Amygdala (tissue), 56 donors: ENCODE measurements at regions not wholly inside any gene's neighbourhood (a gene's known extent, or its start where the extent isn't known, plus 50 kb on each side); places are given as distances from the start of the nearest gene placed in this dataset.
"Not testable (repeated sequence)": the region's sequence is repeated elsewhere in the genome, so short reads cannot be mapped to it uniquely, and the experiment has no call there.

ENCODE experiments used
- DNase-seq, 56 donors: peaks; one replicate each; lab custom pipeline; 2025; lab: John Stamatoyannopoulos, UW

DNA sequence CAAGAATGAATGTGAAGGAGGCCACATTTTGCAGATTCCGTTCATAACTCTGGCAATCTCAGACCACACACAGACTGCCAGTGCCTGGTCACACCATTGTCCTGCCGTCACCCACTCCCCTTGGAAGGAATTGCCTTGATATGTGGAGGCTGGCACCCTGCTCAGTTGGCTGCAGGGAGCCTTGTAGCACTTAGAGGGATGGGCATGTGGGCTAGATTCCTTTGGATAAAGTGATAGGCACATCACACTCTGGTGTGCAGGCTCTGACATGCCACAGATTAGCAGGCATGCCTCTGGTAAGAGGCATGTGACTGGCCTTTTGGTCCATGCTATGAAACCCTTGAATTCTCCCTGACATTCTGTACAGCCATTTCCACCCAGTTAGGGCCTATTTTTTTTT, 254.6 kb upstream of the PIK3R1 start:
- no peak for DNase-seq

DNA sequence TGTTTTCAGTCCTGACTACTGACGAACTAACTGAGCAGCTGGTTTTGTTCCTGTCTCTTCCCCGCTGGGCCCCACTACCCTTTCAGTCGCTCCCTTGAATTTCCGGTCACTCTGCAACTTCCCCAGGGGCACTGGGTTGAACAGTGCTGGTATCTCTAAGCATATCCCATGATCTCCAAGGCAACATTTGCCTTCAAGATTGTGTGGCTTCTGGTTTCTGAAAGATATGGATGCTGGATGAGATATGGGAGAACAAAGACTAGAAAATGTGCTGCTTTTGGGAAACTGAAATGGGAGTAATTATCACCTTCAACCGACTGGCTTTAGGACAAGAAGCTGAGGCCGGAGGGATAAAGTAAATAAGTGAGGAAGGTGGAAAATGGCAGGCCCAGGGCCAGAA, 258.2 kb upstream of the PIK3R1 start:
- DNase-seq = peak in 7 of 56 donors; percentile 1 to 31 (median 3)

DNA sequence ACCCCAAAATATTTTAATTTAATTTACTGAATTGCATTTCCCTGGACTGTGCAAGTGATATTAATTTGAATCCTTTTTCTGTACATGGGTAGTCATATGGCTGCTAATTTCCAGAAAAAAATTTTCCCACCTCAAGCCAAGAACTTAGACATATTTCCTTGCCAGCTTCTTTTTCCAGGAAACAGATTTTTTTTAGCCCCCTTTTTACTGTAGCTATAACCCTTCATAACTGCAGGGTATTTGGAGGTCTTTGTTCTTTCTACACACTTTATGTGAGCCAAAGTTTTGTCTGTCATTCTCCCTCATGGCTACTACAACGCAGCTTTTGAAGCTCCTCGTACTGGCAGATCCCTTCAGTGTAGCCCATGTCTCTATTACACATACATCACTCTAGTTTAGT, 261.2 kb upstream of the PIK3R1 start:
- no peak for DNase-seq

DNA sequence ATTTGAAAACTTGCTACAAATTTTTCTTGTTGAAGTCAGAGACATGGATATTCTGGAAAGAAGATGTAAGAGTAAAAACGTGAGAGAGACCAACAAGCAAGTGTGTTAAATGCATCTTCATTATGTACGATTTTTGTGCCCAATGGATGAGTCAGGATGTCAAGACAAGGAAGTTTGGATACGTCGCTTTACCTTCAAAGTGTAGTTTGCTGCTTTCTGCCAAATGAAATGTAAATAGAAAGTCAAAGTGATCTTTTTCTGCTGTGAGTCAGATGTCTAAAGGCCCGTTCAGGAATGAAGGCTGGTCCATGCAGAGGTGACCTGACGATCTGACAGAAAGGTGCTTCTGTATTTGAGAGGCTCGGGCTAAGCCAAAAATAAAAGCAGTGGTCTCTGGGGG, 273.1 kb upstream of the PIK3R1 start:
- no peak for DNase-seq

DNA sequence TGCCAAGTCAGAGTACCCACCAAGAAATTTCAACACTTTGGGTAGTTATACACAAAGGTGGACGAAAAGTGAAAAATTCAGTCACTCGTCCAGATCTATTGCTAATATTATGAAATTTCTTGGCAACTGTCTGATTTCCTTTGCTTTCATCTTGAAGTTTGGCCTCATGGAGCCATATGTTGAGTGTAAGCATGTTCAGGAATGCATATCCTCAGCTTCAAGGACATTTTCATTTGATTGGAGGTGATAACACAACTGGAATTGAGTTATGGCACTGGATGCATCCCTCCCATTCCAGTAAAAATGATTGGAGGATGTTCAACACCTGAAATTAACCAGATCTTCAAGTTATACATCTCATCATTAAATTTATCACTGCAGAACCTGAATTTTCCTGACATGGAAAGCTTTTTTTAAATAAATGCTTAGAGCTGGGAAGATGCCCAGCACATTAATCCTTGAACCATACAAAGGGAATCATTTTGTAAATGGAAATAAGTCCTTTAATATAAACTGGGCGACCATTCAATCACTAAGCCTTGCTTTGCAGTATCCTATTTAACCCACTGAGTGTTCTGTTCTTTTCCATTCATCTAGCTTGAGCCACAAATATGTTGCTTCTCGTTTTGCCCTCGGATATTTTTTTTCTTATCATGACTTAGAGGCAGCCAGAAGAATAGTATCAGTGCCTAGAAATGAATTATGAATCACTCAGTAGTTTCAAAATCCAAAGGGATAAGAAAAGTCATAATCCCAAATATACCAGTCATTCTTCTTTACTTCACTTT, 273.7 kb upstream of the PIK3R1 start:
- DNase-seq = no peak

DNA sequence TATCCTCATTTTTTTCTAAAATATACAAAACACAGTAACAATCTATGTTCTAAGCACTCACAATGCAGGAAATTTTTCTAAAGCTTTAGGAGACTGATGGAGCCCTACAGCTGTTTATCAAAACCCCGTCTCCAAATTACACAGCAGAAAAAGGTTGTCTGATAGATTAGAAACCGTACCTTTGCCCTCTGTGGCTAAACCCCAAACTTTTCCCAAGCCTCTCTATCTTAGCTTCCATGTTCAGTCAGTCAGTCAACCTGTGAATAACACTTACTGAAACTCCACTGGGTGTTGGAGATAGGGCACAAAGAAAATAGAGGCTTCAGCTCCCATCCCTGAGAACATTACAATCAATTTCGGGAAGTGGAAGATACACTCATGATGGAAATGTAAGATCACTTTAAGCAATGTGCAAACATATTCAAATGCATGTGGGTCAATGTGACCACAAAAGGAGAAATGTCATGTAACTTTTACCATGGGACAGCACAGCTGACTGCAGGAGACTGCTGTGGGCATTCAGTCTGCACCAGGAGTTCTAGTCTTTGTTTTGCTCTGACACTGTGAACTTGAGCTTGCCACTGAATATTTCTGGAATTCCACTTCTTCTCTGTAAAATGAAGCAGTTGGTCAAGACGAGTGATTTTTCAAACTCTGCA, 279.5 kb upstream of the PIK3R1 start:
- no peak for DNase-seq

DNA sequence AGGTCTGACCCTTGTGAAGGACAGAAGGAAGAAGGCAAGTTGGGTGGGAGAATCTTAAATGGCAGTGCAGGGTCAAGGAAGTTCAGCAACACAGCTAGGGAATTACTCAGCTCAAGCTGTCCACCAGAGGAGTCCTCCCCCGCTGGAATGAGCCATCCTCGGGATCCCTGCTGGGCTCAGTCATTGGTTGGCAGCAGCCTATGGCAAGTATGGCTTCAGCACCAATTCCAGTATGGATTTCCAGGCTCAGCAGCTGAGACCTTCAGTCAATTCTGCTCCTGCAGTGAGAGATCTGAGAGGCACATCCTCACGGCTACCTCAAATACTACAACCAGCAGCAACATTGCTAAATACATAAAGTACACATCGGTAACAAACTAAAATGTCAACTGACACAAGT, 280.6 kb upstream of the PIK3R1 start:
- no peak for DNase-seq

DNA sequence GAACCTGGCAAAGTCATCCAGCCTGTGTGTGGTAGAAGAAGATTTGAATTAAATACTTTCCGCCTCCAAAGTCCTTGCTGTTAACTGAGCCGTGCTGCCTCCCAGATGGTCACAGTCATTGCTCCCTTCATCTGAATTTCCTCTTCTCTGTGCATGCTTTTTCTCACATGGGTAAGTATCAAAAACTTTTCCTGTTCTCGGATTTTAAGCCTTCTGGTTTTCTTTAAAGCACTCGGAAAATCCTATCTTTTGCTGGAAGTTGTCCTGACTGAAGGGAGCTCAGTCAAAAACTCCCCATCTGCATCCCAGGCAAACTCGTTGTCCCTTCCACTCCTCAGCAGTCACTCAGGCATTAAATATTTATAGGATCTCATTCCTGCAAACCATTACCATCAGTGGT, 290.0 kb upstream of the PIK3R1 start:
- no peak for DNase-seq

DNA sequence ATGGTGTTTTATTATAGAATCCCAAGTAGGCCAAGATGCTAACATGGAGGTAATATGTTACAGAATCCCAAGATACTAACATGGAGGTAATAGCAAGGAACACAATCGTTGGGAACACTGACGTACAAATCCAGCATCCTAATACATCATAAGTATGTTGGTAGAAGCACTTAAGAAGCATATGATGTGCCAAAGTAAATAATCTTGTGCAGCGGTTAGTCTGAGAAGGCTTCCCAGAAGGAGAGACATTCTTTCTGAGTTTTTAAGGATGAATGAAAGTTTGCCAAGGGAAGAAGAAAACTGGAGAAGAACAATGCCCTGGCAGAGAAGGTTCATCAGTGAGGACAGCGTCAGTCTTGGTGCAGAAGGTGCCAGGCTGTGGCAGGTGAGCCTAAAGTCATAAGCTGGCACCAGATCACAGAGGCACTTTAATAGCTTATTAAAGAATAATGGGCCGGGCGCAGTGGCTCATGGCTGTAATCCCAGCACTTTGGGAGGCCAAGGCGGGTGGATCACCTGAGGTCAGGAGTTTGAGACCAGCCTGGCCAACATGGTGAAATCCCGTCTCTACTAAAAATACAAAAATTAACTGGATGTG, 294.5 kb upstream of the PIK3R1 start:
- DNase-seq = no peak

DNA sequence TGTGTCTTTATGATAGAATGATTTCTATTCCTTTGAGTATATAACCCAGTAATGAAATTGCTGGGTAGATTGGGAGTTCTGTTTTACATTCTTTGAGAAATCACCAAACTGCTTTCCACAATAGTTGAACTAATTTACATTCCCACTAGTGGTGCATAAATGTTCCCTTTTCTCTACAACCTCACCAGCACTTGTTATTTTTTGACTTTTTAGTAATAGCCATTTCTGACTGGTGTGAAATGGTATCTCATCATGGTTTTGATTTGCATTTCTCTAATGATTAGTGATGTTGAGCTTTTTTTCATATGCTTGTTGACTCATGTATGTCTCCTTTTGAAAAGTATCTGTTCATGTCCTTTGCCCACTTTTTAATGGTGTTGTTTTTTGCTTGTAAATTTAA, 296.0 kb upstream of the PIK3R1 start:
- DNase-seq = not testable (repeated sequence)

DNA sequence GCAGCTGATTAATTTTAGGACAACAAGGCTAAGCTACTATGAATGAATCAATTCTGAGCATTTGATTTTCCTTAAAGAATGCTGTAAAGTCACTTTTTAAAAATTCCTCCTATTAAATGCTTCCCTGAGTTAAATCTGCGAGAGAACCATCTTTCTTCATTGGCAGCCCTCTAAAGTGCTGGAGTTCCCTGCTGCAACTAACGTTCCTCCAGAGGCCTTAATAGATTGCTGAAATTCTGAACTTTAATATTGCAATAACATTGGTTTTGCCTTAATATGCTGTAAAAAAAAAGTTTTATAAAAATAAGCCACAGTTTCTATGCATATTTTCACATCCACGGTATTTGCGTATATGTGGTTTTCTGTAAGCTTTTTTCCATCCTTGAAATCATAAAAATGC, 298.0 kb upstream of the PIK3R1 start:
- DNase-seq = no peak

DNA sequence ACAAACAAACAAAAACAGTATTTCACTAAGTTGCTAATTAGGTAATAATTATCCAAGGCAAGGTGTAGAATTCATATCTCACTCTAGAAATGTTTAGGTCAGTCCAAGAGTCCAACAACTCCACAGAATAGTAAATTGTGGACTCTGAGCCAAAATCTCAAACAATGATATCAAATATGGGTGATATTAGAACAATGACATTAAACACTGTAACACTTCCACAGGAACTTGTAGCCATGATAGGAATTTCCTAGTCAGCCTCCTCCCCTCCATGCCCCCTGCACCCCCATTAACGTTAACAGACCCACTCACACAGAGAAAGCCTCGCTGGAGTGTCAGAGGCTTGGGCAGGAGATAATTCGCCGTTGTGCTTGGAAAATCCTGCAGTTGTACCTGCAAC, 305.0 kb upstream of the PIK3R1 start:
- DNase-seq = no peak

DNA sequence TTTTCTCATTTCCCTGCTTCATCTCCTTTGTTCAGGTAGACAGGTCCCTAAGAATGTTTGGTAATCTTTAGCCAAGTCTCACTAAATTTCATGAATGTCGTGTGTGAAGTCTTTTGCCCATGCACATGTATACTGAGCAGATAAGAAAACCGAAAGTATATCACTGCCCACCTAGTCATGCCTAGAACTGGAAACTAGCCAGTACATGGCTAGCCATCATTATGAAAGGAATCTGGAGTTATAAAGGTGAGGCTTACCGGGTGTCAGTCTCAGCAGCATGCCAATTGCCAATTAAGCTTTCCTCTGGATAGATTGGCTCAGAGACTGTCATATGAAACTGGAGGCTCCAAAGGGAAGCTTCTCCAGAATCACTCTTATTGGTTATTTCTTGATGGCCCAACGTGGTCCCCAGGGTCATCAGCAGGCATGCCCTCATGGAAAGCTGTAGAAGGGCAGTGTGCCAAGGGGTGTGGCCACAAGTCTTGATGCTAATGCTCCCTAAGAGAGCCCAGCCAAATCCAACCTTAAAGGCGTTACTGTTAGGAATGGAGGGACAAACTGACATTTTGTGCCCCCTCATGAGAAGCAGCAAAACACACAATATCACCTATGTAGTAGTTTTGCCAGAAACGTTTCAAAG, 307.3 kb upstream of the PIK3R1 start:
- no peak for DNase-seq

DNA sequence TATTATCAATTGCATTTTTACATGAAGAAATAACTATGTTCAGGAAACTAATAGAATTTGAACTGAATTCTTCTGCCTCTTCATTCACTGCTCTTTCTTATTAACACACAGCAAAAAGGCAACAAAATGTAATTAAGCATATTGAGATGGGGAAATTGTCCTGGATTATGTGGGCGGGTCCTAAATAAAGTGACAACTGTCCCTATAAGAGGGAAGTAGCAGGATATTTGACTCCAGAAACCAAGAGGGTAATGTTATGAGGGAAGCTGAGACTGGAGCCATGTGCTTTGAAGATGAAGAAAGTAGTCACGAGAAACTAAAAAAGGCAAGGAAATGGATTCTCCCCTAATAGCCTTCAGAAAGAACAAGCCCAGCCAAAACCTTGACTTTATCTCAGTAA, 311.2 kb upstream of the PIK3R1 start:
- no peak for DNase-seq

DNA sequence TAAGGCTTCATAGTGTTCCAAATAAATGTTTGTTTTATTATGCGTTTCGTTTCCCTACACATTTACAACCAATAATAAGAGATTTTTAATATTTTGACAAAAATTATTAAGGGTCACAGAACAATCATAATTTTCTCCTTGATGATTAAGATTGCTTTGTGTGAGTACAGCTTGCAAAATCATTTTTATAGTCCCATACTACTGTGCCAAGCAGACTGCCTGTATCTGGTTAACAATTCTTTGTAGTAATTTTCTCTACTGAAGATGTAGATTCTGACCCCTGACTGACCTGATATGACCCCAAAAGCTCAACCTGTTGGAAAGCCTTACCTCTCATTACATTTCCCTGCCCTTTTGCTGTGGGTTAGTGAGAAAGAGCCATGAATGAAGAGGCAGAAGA, 311.9 kb upstream of the PIK3R1 start:
- no peak for DNase-seq

DNA sequence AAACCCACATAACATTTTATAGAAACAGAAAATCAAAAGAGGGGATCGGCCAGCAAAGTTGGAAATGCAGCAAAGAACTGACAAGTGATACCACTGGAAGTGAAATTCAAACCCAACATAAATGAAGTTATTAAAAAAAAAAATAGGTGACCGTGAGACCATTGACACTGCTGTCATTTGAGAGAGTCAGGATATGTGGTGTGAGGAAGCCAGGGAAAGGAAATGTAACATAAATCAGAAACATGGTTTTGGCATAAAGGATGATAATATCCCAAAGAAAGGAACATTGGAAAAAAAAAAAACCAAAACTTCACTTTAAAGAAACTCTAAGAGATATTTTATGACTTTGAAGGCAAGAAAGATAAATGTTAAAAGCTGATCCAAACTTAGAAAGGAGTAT, 312.4 kb upstream of the PIK3R1 start:
- DNase-seq = no peak

DNA sequence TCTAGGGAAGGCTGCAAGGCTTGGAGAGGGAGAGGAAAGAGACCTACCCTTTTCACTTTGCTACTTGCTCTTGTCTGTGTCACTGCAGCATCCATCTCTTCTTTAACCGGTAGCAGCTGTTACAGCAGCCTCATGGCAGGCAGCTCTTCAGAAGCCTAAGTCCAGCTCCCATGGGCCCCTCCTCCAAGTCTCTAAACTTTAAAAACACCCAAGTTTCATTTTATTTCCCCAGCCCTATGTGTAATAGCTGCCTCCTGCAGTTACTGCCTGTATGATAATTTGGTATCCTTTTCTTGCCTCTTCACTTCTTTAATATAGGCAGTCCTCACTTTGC, 313.1 kb upstream of the PIK3R1 start:
- DNase-seq = no peak

DNA sequence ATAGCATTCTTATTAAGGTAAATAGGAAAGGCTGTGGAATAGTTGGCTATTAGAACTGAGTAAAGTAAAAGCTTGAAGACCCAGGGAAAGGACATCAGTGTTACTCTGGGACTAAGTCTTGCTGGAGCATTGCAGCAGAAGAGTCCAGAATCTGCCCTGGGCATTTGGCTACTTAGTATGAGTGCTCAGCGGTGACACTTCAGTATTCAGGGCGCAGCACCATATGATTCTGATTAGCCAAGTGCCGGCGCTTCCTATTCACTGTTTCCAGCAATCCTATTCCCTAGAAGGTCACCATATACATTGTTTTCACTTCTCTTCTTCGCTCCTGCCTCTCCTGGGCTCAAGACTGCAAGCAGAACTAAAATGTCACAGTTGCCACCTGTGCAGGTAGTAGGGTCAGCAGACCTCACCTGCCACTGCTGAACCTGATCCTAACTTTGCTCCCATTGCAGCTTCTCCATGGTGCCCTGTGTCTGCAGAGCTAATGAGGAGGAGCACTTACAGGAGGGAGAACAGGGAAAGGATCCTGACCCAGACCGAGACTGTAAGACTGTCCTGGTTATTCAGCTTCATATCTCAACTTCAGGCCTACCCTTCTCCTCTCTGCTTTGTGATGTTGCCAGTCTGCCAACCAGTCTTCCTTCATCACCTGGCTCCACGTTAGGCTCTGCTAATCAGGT, 313.6 kb upstream of the PIK3R1 start:
- no peak for DNase-seq

DNA sequence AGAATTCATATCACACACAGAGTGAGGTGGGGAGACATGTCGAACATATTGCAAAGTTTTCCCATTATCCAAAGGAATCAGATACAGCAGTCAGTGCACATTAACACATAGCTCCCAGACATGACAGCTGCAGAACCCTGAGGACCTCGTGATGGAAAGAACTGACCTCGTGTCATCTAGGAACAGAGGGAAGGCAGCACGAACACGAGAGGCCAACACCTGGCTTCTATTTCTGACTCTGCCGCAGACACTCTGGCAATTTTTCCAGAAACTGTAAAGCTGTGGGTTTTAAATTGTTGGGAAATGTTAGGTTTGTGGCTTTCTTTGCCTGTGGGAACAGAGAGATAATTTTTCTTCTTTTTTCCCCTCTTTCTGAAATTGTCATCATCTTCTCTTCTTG, 315.0 kb upstream of the PIK3R1 start:
- DNase-seq = no peak

DNA sequence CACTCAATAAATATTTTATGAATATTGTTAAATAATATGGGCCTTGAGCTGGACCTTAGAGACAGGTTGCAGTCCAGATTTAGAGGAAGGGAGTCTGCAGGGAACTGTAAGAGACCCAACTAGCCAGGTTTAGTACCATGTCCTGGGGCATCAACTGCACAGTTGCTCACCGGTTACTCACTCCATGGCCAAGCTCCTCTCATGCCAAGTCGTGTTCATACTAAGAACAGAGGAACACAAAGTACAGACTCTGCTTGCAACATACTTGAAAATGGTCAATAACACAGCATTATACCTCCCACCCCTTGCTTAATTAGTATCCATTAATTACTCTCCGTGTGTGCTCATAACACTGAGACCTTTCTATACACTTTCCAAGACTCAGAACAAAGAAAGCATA, 317.6 kb upstream of the PIK3R1 start:
- DNase-seq = no peak

DNA sequence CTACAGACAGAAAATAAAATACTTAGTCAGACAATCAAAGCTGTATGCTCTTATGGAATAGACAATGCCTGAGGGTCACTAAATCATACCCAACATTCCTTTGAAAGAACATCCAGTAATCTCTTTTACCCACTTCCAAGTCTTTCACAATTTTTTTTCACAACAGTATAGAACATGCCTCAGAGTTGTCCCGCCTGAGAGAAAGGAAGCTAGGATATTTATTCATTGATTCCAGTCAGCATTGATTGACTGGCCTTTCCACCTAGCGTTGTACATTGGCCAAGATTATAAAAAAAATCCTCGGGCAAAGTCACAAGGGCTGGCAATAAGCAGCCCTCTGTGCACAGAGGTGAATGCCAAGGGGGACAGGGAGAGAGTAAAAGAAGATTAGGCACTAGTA, 318.1 kb upstream of the PIK3R1 start:
- no peak for DNase-seq
